Islet of Langerhans (tissue), 1 donor: ENCODE measurements at regions not wholly inside any gene's neighbourhood (a gene's known extent, or its start where the extent isn't known, plus 50 kb on each side); places are given as distances from the start of the nearest gene placed in this dataset.
"Not testable (repeated sequence)": the region's sequence is repeated elsewhere in the genome, so short reads cannot be mapped to it uniquely, and the experiment has no call there.

Source experiments
- FAIRE-seq: peaks from one replicate; lab custom pipeline; 2011; peaks lifted over from hg19 to GRCh38; lab: Jason Lieb, UNC

DNA sequence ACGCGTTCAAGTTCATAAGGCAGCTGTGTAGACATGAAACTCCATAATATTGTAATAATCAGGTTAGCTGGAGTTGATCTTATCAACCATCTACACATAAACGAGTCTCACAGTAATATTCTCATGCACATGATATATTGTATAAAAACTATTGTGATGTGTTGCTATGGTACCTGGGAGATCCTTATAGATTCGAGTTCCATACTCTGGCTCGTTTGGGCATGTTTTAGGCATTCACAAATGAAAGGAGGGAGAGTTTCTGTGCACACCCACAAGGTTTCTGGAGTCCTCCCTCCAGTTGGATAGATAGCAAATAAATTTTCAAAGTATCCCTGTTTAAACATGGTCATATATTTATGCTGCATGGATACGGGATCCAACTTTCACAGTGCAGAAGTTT, 567.5 kb upstream of the SLC35B3 start:
- no peak for FAIRE-seq

GRCh38 chr6:8995156-8995555, 559.8 kb upstream of the SLC35B3 start:
- FAIRE-seq = no peak

- no peak for FAIRE-seq
These were observed 557.8 kb upstream of the SLC35B3 start for GRCh38 chr6:8993111-8993510.

- no peak for FAIRE-seq
These were observed 556.5 kb upstream of the SLC35B3 start for GRCh38 chr6:8991844-8992243.

DNA sequence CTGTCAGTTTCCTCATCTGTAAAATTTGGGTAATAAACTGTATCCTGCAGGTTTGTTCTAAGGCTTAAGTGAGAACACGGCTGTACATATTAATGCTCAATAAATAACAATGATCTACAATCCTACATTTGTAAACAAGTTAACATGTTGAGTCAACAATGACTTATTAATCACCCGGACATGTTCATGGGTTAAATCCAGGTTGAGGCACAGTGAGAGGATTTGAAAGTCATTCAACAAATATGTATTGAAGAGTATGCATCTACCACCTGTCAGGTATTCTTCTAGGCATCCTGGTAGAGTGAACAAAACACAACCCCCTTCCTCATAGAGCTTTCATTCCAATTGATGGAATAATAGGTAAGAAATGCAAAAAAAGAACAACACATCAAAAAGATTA, 554.7 kb upstream of the SLC35B3 start:
- no peak for FAIRE-seq

- FAIRE-seq = peak; percentile 94
These were observed 547.9 kb upstream of the SLC35B3 start for GRCh38 chr6:8983202-8983688.

- no peak for FAIRE-seq
These were observed 547.3 kb upstream of the SLC35B3 start for GRCh38 chr6:8982668-8983067.

- FAIRE-seq = no peak
These were observed 538.0 kb upstream of the SLC35B3 start for GRCh38 chr6:8973395-8973794.

- FAIRE-seq = no peak
These were observed 534.4 kb upstream of the SLC35B3 start for GRCh38 chr6:8969747-8970146.

GRCh38 chr6:8958894-8959511, 523.7 kb upstream of the SLC35B3 start:
- no peak for FAIRE-seq

DNA sequence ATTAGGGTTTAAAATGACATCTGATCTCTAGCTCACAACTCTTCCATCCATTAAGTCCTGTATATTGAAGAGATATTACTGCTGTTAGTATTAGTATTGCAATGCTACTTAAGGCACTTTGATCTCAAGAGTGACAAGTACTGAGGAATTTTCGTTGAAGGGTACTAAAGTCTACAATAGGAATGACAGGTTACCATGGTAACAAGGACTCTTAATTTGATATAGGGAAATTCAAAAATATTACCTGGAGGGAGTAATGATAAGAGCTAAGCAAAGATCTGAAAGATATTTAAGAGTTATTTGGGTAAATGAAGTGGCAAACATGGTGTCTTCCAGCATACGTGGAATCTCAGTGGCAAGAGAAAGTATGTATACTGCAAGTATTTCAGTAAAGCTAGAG, 518.0 kb upstream of the SLC35B3 start:
- no peak for FAIRE-seq

GRCh38 chr6:8948733-8949132, 513.4 kb upstream of the SLC35B3 start:
- no peak for FAIRE-seq

- no peak for FAIRE-seq
These were observed 512.6 kb upstream of the SLC35B3 start for GRCh38 chr6:8947900-8948299.

DNA sequence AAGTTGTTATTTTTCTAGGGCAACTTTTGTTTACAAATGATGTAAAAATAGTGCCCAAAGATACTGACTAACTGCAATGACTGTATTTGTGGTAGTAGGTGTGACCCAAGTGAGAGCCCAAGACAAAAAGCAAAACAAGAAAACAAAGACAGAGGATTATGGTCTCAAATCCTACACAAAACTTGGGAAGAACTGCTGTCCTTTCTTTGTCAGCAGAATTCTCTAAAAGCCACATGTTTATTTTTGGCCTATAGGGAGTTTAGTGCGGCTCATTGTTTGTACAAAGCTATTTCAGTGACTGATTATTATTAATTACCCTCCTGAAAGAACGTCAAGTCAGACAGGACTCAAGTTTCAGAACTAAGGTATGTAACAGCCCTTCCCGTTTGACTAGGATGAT, 509.2 kb upstream of the SLC35B3 start:
- no peak for FAIRE-seq

- FAIRE-seq = no peak
These were observed 507.7 kb upstream of the SLC35B3 start for GRCh38 chr6:8943073-8943472.

DNA sequence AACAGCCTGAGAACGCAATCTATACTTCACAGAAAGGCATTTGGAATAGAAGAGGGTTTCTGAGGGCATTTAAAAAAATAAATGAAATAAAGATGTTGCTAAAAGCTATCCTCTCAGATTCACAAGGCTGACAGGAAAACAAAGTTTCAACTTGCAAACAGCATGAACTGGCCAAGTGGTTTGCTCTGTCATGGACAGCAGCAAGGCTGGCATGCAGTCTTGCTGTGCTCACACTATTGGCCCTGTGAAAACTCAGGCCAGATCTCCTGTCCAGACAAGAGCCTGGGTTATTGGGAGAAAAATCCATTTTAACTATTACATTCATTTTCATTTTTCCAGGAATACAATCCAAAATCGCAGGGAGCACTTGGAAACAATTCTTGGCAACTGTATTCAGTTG, 506.2 kb upstream of the SLC35B3 start:
- FAIRE-seq = no peak

DNA sequence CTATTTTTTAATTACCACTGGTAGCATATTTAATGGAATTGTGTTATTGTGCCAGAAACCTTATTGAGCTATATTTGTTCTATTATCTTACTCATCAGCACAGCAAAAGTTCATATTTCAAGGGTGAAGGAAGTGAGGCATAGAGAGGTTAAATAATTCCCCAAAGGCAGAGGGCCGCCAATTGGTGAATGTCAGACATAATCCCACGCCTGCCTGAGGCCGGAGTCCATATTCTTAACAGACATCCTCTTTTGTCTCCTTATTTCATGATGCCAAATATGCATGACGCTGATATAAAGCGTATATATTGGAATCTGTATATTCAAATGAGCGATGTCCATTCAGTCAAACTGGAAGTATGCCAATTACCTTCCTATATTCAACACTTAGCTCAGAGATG, 505.0 kb upstream of the SLC35B3 start:
- peak; percentile 38 for FAIRE-seq

- peak; percentile 96 for FAIRE-seq
These were observed 504.3 kb upstream of the SLC35B3 start for GRCh38 chr6:8939615-8940014.

GRCh38 chr6:8934318-8934717, 499.0 kb upstream of the SLC35B3 start:
- FAIRE-seq = no peak

- FAIRE-seq = no peak
These were observed 494.7 kb upstream of the SLC35B3 start for GRCh38 chr6:8930009-8930408.

GRCh38 chr6:8920244-8920643, 484.9 kb upstream of the SLC35B3 start:
- not testable (repeated sequence) for FAIRE-seq

GRCh38 chr6:8918196-8918595, 482.9 kb upstream of the SLC35B3 start:
- FAIRE-seq = no peak

DNA sequence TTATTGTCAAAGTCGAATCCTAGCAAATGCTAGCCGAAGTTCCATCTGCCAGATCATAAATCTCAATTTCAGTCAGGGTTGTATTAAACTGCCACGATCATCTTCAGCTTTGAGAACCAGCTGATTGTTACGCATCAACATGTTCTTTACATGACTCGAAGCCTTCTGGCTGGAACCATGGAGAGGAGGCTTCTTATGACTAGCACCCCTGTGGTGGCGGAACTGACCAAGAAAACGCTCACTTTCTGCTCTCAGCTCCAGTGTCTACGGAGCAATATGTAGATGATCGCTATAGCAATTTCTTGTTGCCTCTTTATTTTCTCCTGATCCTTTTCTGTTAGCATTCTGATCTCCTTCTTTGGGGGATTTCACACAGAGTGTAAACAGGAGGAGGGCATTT, 479.4 kb upstream of the SLC35B3 start:
- no peak for FAIRE-seq

- no peak for FAIRE-seq
These were observed 473.3 kb upstream of the SLC35B3 start for GRCh38 chr6:8908638-8909037.

- no peak for FAIRE-seq
These were observed 471.4 kb upstream of the SLC35B3 start for GRCh38 chr6:8906699-8907098.
